Bronchial epithelial cell (primary cell): ENCODE measurements at regions not wholly inside any gene's neighbourhood (a gene's known extent, or its start where the extent isn't known, plus 50 kb on each side); places are given as distances from the start of the nearest gene placed in this dataset.

Experiments
- DNase-seq: peaks from one replicate; pipeline ENCODE4 v3.0.0-alpha.2; 2010; ENCODE audit warnings: low read depth
- FAIRE-seq: peaks from 2 replicates; lab custom pipeline; 2011; peaks lifted over from hg19 to GRCh38; lab: Jason Lieb, UNC
- H3K27me3 ChIP-seq: 2 replicates; pipeline ENCODE4 v1.5.1; 2011; ENCODE audit warnings: low read length; ENCODE audit not compliant: control insufficient read depth, insufficient read depth
- H3K36me3 ChIP-seq: 2 replicates; pipeline ENCODE4 v1.5.1; 2011; ENCODE audit warnings: low read length; ENCODE audit not compliant: control insufficient read depth, insufficient read depth
- H3K4me3 ChIP-seq: 2 replicates; pipeline ENCODE4 v1.5.1; 2011; ENCODE audit warnings: mild to moderate bottlenecking, low read depth, low read length, control low read depth
- TF ChIP-seq, protein P1 (sequence below): IDR thresholded peaks from 2 replicates; pipeline ENCODE4 v1.5.1; 2011; ENCODE audit warnings: mild to moderate bottlenecking, moderate library complexity, low read length, control low read depth, inconsistent platforms; ENCODE audit not compliant: insufficient read depth, severe bottlenecking

DNA sequence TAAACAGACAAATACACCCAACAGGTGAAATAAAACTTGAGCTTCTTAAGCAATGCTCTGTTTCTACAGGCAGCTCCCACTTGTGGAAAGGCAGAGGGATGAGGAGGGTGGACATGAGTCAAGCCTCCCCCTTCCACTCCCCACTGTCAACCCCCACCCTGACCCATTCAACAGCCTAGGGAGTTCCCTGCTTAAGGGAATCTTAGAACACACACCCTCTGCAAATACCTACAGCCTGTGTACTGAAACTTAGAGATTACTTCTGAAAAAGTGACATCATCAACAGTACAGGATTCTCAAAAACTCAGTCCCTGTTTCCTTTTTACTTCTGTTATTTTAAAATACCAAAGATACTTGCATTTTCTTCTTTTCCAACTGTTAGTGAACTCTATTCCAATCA lies 345.4 kb downstream of the SOX9 start:
- TF ChIP-seq, protein P1, sequence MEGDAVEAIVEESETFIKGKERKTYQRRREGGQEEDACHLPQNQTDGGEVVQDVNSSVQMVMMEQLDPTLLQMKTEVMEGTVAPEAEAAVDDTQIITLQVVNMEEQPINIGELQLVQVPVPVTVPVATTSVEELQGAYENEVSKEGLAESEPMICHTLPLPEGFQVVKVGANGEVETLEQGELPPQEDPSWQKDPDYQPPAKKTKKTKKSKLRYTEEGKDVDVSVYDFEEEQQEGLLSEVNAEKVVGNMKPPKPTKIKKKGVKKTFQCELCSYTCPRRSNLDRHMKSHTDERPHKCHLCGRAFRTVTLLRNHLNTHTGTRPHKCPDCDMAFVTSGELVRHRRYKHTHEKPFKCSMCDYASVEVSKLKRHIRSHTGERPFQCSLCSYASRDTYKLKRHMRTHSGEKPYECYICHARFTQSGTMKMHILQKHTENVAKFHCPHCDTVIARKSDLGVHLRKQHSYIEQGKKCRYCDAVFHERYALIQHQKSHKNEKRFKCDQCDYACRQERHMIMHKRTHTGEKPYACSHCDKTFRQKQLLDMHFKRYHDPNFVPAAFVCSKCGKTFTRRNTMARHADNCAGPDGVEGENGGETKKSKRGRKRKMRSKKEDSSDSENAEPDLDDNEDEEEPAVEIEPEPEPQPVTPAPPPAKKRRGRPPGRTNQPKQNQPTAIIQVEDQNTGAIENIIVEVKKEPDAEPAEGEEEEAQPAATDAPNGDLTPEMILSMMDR = peak; percentile 8
- Histone ChIP-seq H3K27me3 (no peaks in the 10 kb centered on the region), H3K36me3 (no peaks in the 10 kb centered on the region), H3K4me3 (no peak overlapping the region)
- FAIRE-seq (no peak), DNase-seq (peak; percentile 96)

DNA sequence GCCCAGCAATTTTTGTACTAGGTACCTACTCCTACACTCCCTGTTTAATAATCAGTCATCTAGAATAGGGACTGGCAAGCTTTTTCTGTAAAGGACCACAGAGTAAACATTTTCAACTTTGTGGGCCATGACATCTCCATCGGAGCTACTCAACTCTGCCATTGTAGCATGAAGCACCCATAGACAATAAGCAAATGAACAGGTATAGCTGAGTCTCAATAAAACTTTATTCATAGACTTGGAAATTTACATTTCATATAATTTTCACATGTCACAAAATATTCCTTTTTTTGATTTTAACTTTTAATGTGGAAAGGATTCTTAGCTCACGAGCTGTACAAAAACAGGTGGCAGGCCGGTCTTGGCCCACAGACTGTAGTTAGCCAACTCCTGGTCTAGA lies 345.8 kb downstream of the SOX9 start:
- Histone ChIP-seq H3K36me3 (no peaks in the 10 kb centered on the region), H3K27me3 (no peaks in the 10 kb centered on the region), H3K4me3 (no peak overlapping the region)
- FAIRE-seq (no peak), DNase-seq (no peak)
- TF ChIP-seq, protein P1 = no peak

GRCh38 chr17:72467841-72468653 lies 347.2 kb downstream of the SOX9 start:
- no peaks in the 10 kb centered on the region for H3K36me3 ChIP-seq
- no peak overlapping the region for H3K4me3 ChIP-seq
- DNase-seq = peak; percentile 96
- TF ChIP-seq, protein P1 = no peak
- FAIRE-seq = no peak
- no peaks in the 10 kb centered on the region for H3K27me3 ChIP-seq

DNA sequence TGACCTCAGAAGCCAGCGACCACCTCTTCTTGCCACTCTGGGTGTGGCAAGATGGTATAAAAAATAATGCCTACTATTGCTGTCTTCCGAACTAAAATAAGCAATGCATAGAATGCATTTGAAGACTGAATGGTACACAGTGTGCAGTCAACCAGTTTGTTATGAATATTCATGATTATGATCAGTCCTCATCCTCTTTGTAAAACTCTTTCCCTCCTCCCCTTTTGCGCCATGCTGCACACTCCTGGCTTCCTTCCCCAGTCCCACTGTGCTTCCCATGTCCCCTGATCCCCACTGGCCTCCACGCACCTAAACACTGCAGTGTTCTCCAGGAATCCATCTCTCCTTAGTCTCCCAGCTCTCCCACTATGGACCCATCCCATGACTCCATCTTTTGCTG lies 348.0 kb downstream of the SOX9 start:
- DNase-seq (no peak), FAIRE-seq (no peak)
- Histone ChIP-seq H3K36me3 (no peaks in the 10 kb centered on the region), H3K27me3 (no peaks in the 10 kb centered on the region), H3K4me3 (no peak overlapping the region)
- TF ChIP-seq, protein P1 = no peak

GRCh38 chr17:72470121-72470705 lies 349.4 kb downstream of the SOX9 start:
- TF ChIP-seq, protein P1 = no peak
- DNase-seq = no peak
- no peaks in the 10 kb centered on the region for H3K36me3 ChIP-seq
- no peak for FAIRE-seq
- no peak overlapping the region for H3K4me3 ChIP-seq
- H3K27me3 ChIP-seq = no peaks in the 10 kb centered on the region
